ENCODE measurements at regions not wholly inside any gene's neighbourhood (a gene's known extent, or its start where the extent isn't known, plus 50 kb on each side); places are given as distances from the start of the nearest gene placed in this dataset.

- no peak for TF ChIP-seq POLR2AphosphoS5 (IDR thresholded peaks at IDR 0.05; ENCODE audit: low read depth)
- TF ChIP-seq CTCF (conservative IDR thresholded peaks at IDR 0.05; ENCODE audit: low read depth in 2 of 2) = no peak
- no peak for TF ChIP-seq JUNB (IDR thresholded peaks at IDR 0.05; ENCODE audit: unreplicated experiment)
- no peak for TF ChIP-seq EZH2 (IDR thresholded peaks at IDR 0.05; ENCODE audit: low read depth, unreplicated experiment)
- TF ChIP-seq REST (IDR thresholded peaks at IDR 0.05; ENCODE audit: unreplicated experiment) = no peak
- TF ChIP-seq EZH2phosphoT487 (IDR thresholded peaks at IDR 0.05; ENCODE audit: unreplicated experiment) = no peak
- TF ChIP-seq ETS1 (IDR thresholded peaks at IDR 0.05) = no peak
- no peak for TF ChIP-seq CREB1 (CRISPR knock-in tag; IDR thresholded peaks at IDR 0.05; ENCODE audit: low read depth)
- no peak for TF ChIP-seq ZNF114 (CRISPR knock-in tag; IDR thresholded peaks at IDR 0.05)
- TF ChIP-seq ZNF331 (CRISPR knock-in tag; IDR thresholded peaks at IDR 0.05; ENCODE audit: low read depth) = no peak
- no peak for TF ChIP-seq STAT1 (IDR thresholded peaks at IDR 0.05; ENCODE audit: unreplicated experiment)
- TF ChIP-seq ZNF462 (CRISPR knock-in tag; IDR thresholded peaks at IDR 0.05) = no peak
These were observed 1102.8 kb downstream of the BRINP3 start for GRCh38 chr1:189374816-189375215.

All from GM23338 (cell line).